OCI-LY3 (cell line): ENCODE measurements at regions not wholly inside any gene's neighbourhood (a gene's known extent, or its start where the extent isn't known, plus 50 kb on each side); places are given as distances from the start of the nearest gene placed in this dataset.

Experiments used
- CTCF ChIP-seq: fragments of 200-600, 300-600 bp; sonication (generic); IDR thresholded peaks from 2 replicates; pipeline ENCODE4 v1.5.1; 2014; ENCODE audit warnings: antibody characterized with exemption, low read length, low read depth
- EZH2phosphoT487 ChIP-seq: fragments of 200-600 bp; shearing (Covaris generic); IDR thresholded peaks from 2 replicates; pipeline ENCODE4 v1.6.1; 2018; ENCODE audit warnings: antibody characterized with exemption, mixed run types, low read depth

DNA sequence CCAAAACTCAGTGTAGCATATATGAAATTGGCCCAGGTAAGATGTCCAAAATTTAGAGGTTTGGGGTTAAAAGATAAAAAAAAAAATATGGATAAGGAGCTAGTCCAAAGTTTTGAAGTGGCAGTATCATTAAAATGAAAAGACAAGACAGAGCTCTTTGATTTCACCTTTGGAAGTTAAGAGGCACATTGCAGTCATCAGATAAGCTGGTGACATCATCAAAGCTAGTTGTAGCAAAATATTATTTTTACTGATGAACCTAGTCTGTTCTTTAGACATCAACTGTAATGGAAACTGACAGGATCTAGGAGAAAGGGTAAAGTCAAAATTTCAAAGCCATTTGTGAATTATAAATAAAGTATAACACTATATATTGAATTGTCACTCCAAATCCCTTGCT is 603.7 kb upstream of the CDH8 start:
- no peak for TF ChIP-seq CTCF
- no peak for TF ChIP-seq EZH2phosphoT487
